RWPE1 (cell line): ENCODE measurements at regions not wholly inside any gene's neighbourhood (a gene's known extent, or its start where the extent isn't known, plus 50 kb on each side); places are given as distances from the start of the nearest gene placed in this dataset.

Experiments
- CTCF ChIA-PET: fragments of 350-600 bp; sonication (Branson Sonifier 250); formaldehyde crosslinking; extraction: SDS; loops from one replicate; lab custom pipeline; 2021; lab: Yijun Ruan, JAX
- POLR2A ChIA-PET: fragments of 400-600 bp; formaldehyde crosslinking; extraction: SDS; loops from one replicate; lab custom pipeline; 2020; ENCODE audit warnings: antibody characterized with exemption; ENCODE audit not compliant: low non-redundant PET; lab: Yijun Ruan, JAX
- DNase-seq: peaks from one replicate; pipeline ENCODE4 v3.0.0; 2012; ENCODE audit warnings: low spot score
- H3K27ac ChIP-seq: fragments of 450-650 bp; 2 replicates; pipeline ENCODE4 v1.5.1; 2017
- CTCF ChIP-seq: fragments of 450-650 bp; conservative IDR thresholded peaks from 2 replicates; pipeline ENCODE4 v1.5.1; 2017; ENCODE audit warnings: low read depth, mild to moderate bottlenecking

- no peak for TF ChIP-seq CTCF
- CTCF ChIA-PET: no interaction called here
- POLR2A ChIA-PET: no interaction called here
- H3K27ac ChIP-seq: no peak overlapping the region
- DNase-seq: no peak
Observed at GRCh38 chr16:10312008-10312407, 73.9 kb upstream of the ATF7IP2 start.

- CTCF ChIA-PET: no interaction called here
- no peak for DNase-seq
- TF ChIP-seq CTCF: no peak
- no peak overlapping the region for H3K27ac ChIP-seq
- POLR2A ChIA-PET: interaction anchor here (0.6 kb wide), 1 partner anchor 20 kb away, joined by 7 read pairs; no protein-coding TSS in a partner anchor
Observed at GRCh38 chr16:10312784-10313724, 72.8 kb upstream of the ATF7IP2 start.

- H3K27ac ChIP-seq: no peak overlapping the region
- no peak for DNase-seq
- ChIA-PET CTCF (interaction anchor here (0.6 to 2.9 kb wide), 5 partner anchors 157 to 642 kb away, joined by 3 to 21 read pairs (median 4); no protein-coding TSS in a partner anchor), POLR2A (no interaction called here)
- no peak for TF ChIP-seq CTCF
Observed at GRCh38 chr16:10314317-10314716, 71.5 kb upstream of the ATF7IP2 start.

GRCh38 chr16:10314811-10315210 lies 71.0 kb upstream of the ATF7IP2 start:
- peak; percentile 38 for TF ChIP-seq CTCF
- DNase-seq: peak; percentile 38
- ChIA-PET CTCF (interaction anchor here (0.5 to 2.9 kb wide), 10 partner anchors 36 to 642 kb away, joined by 3 to 21 read pairs (median 3); no protein-coding TSS in a partner anchor), POLR2A (no interaction called here)
- H3K27ac ChIP-seq: no peak overlapping the region

- no peak overlapping the region for H3K27ac ChIP-seq
- POLR2A ChIA-PET: no interaction called here
- TF ChIP-seq CTCF: no peak
- CTCF ChIA-PET: interaction anchor here (0.6 to 1.3 kb wide), 3 partner anchors 192 to 606 kb away, joined by 4 to 9 read pairs (median 4); no protein-coding TSS in a partner anchor
- DNase-seq: no peak
Observed at GRCh38 chr16:10317425-10318001, 68.3 kb upstream of the ATF7IP2 start.

GRCh38 chr16:10318798-10319500 lies 66.9 kb upstream of the ATF7IP2 start:
- POLR2A ChIA-PET: interaction anchor here (0.6 kb wide), 1 partner anchor 195 kb away, joined by 5 read pairs; no protein-coding TSS in a partner anchor
- H3K27ac ChIP-seq: no peak overlapping the region
- DNase-seq: no peak
- CTCF ChIA-PET: interaction anchor here (0.7 kb wide), 1 partner anchor 90 kb away, joined by 6 read pairs; no protein-coding TSS in a partner anchor
- no peak for TF ChIP-seq CTCF
